H1 (cell line): ENCODE measurements at regions not wholly inside any gene's neighbourhood (a gene's known extent, or its start where the extent isn't known, plus 50 kb on each side); places are given as distances from the start of the nearest gene placed in this dataset.

Source experiments
- CTCF ChIA-PET: fragments of 300-600 bp; sonication (Branson Sonifier 250); formaldehyde crosslinking; loops from one replicate; lab custom pipeline; 2021; ENCODE audit not compliant: partially characterized antibody; lab: Charles Lee
- POLR2A ChIA-PET: fragments of 300-600 bp; sonication (Branson Sonifier 250); formaldehyde crosslinking; loops from one replicate; lab custom pipeline; 2021; ENCODE audit warnings: inconsistent platforms; ENCODE audit not compliant: partially characterized antibody; lab: Charles Lee
- DNase-seq, 2 experiments: peaks; one replicate each; pipeline versions ENCODE4 v3.0.0 to v3.0.0-alpha.2; 2010 to 2022; ENCODE audit warnings: low spot score in 2 of 2, low read depth in 1 of 2, mixed read lengths in 1 of 2
- FAIRE-seq: peaks from 2 replicates; lab custom pipeline; 2011; peaks lifted over from hg19 to GRCh38; lab: Jason Lieb, UNC
- H2AFZ ChIP-seq: 2 replicates; pipeline ENCODE4 v1.8.1; 2012; ENCODE audit warnings: low read length, inconsistent platforms
- H2AK5ac ChIP-seq: 2 replicates; pipeline ENCODE4 v1.6.1; 2013; ENCODE audit warnings: low read depth, low read length
- H2BK120ac ChIP-seq: replicated peaks from 2 replicates; pipeline ENCODE3; 2013; ENCODE audit warnings: low read depth, low read length, inconsistent platforms
- H2BK12ac ChIP-seq: 2 replicates; pipeline ENCODE4 v1.6.1; 2013; ENCODE audit warnings: low read depth, low read length
- H2BK15ac ChIP-seq: 2 replicates; pipeline ENCODE4 v1.6.1; 2013; ENCODE audit warnings: low read length
- H2BK20ac ChIP-seq: 2 replicates; pipeline ENCODE4 v1.6.1; 2013; ENCODE audit warnings: low read length
- H2BK5ac ChIP-seq: 2 replicates; pipeline ENCODE4 v1.6.1; 2013; ENCODE audit warnings: low read depth, low read length
- H3K14ac ChIP-seq: 2 replicates; pipeline ENCODE4 v1.6.1; 2013; ENCODE audit warnings: inconsistent platforms; ENCODE audit not compliant: insufficient read length
- H3K18ac ChIP-seq: 2 replicates; pipeline ENCODE4 v1.6.1; 2013; ENCODE audit warnings: low read length; ENCODE audit errors: extremely low read depth
- H3K23ac ChIP-seq: 2 replicates; pipeline ENCODE4 v1.6.1; 2013; ENCODE audit warnings: inconsistent platforms; ENCODE audit not compliant: insufficient read length
- H3K23me2 ChIP-seq: 2 replicates; pipeline ENCODE4 v1.6.1; 2013; ENCODE audit warnings: low read depth, low read length
- H3K27ac ChIP-seq: 2 replicates; pipeline ENCODE4 v1.6.1; 2011; ENCODE audit warnings: low read depth, low read length, inconsistent platforms
- H3K27me3 ChIP-seq, 4 experiments: replicated peaks in 1 of 4; 1 replicate in 1 of 4; 2 replicates in 3 of 4; pipeline versions ENCODE4 v1.6.1 to v1.8.1; 2011 to 2013; ENCODE audit warnings: low read length in 3 of 4, mild to moderate bottlenecking in 3 of 4, inconsistent platforms in 2 of 4, mixed read lengths in 2 of 4, moderate library complexity in 1 of 4; ENCODE audit not compliant: control insufficient read depth in 3 of 4, insufficient read depth in 3 of 4; ENCODE audit errors: extremely low read depth in 1 of 4
- H3K36me3 ChIP-seq, 4 experiments: 2 replicates each; pipeline versions ENCODE4 v1.6.1 to v1.8.1; 2011 to 2013; ENCODE audit warnings: mild to moderate bottlenecking in 4 of 4, low read length in 3 of 4, moderate library complexity in 2 of 4, control low read depth in 1 of 4, inconsistent platforms in 1 of 4; ENCODE audit not compliant: insufficient read depth in 4 of 4, control insufficient read depth in 2 of 4
- H3K4ac ChIP-seq: replicated peaks from 2 replicates; pipeline ENCODE3; 2013; ENCODE audit warnings: low read length, low read depth, mixed read lengths, inconsistent platforms; ENCODE audit not compliant: insufficient read length
- H3K4me1 ChIP-seq, 4 experiments: replicated peaks in 1 of 4; 1 replicate in 1 of 4; 2 replicates in 3 of 4; pipeline versions ENCODE4 v1.6.1 to v1.8.1; 2011 to 2013; ENCODE audit warnings: low read length in 3 of 4, inconsistent platforms in 2 of 4, mixed read lengths in 1 of 4; ENCODE audit not compliant: insufficient read depth in 4 of 4, control insufficient read depth in 3 of 4
- H3K4me2 ChIP-seq, 2 experiments: 2 replicates each; pipeline versions ENCODE4 v1.6.1 to v1.8.1; 2011 to 2013; ENCODE audit warnings: low read depth in 2 of 2, low read length in 2 of 2, control low read depth in 1 of 2, inconsistent platforms in 1 of 2, mild to moderate bottlenecking in 1 of 2; ENCODE audit not compliant: insufficient read depth in 1 of 2
- H3K4me3 ChIP-seq, 4 experiments: fragments of 200-600, 300-600 bp in 1 of 4; sonication (generic), shearing (Covaris generic), sonication (Bioruptor Twin) in 1 of 4; 2 replicates each; pipeline versions ENCODE4 v1.5.1 to v1.8.1; 2011 to 2016; ENCODE audit warnings: low read length in 4 of 4, low read depth in 3 of 4, control low read depth in 2 of 4, inconsistent platforms in 2 of 4, mild to moderate bottlenecking in 2 of 4, mixed read lengths in 1 of 4, moderate library complexity in 1 of 4; ENCODE audit not compliant: insufficient read depth in 2 of 4; ENCODE audit errors: extremely low read depth in 1 of 4
- H3K56ac ChIP-seq: replicated peaks from 2 replicates; pipeline ENCODE3; 2013; ENCODE audit warnings: low read depth, mild to moderate bottlenecking, mixed read lengths, low read length, inconsistent platforms; ENCODE audit not compliant: insufficient read length
- H3K79me1 ChIP-seq: 2 replicates; pipeline ENCODE4 v1.6.1; 2013; ENCODE audit warnings: low read depth, low read length, control low read depth
- H3K79me2 ChIP-seq, 2 experiments: 2 replicates each; pipeline versions ENCODE4 v1.6.1 to v1.8.1; 2012 to 2013; ENCODE audit warnings: low read length in 2 of 2, mild to moderate bottlenecking in 2 of 2, inconsistent platforms in 1 of 2; ENCODE audit not compliant: insufficient read depth in 2 of 2, control insufficient read depth in 1 of 2
- H3K9ac ChIP-seq, 4 experiments: replicated peaks in 1 of 4; 1 replicate in 1 of 4; 2 replicates in 3 of 4; pipeline versions ENCODE4 v1.6.1 to v1.8.1; 2011 to 2013; ENCODE audit warnings: low read depth in 3 of 4, low read length in 3 of 4, control low read depth in 2 of 4, mild to moderate bottlenecking in 2 of 4, moderate library complexity in 2 of 4, inconsistent platforms in 1 of 4; ENCODE audit errors: extremely low read depth in 1 of 4
- H3K9me3 ChIP-seq, 2 experiments: 2 replicates each; pipeline versions ENCODE4 v1.6.1 to v1.8.1; 2012 to 2013; ENCODE audit warnings: mild to moderate bottlenecking in 2 of 2, moderate library complexity in 2 of 2, control low read depth in 1 of 2, inconsistent platforms in 1 of 2, low read depth in 1 of 2, low read length in 1 of 2, mixed read lengths in 1 of 2; ENCODE audit not compliant: insufficient read depth in 2 of 2
- H4K20me1 ChIP-seq, 2 experiments: replicated peaks in 1 of 2; 2 replicates each; pipeline versions ENCODE3 to v1.8.1; 2011 to 2013; ENCODE audit warnings: inconsistent platforms in 2 of 2, low read length in 2 of 2, mild to moderate bottlenecking in 1 of 2; ENCODE audit not compliant: insufficient read depth in 2 of 2, control insufficient read depth in 1 of 2
- H4K5ac ChIP-seq: 2 replicates; pipeline ENCODE4 v1.6.1; 2013; ENCODE audit warnings: low read length, low read depth, mixed read lengths, inconsistent platforms; ENCODE audit not compliant: insufficient read length
- H4K8ac ChIP-seq: 2 replicates; pipeline ENCODE4 v1.8.0; 2013; ENCODE audit warnings: mild to moderate bottlenecking, moderate library complexity, low read length, inconsistent platforms; ENCODE audit not compliant: insufficient read depth; ENCODE audit errors: extremely low read depth
- H4K91ac ChIP-seq: replicated peaks from 2 replicates; pipeline ENCODE3; 2013; ENCODE audit warnings: low read length, mixed read lengths, inconsistent platforms; ENCODE audit not compliant: insufficient read length
- ASH2L ChIP-seq: fragments of 200-600, 300-600 bp; sonication (generic); IDR thresholded peaks from one replicate; pipeline ENCODE4 v1.7.1; 2017; ENCODE audit warnings: low read length
- BRCA1 ChIP-seq: IDR thresholded peaks from 2 replicates; pipeline ENCODE4 v1.6.1; 2012; ENCODE audit warnings: low read depth, low read length, improper control_type of control experiment
- CBX8 ChIP-seq: fragments of 300-800, 300-1000 bp; sonication (generic); IDR thresholded peaks from 2 replicates; pipeline ENCODE4 v1.7.1; 2016; ENCODE audit warnings: low read depth, low read length, borderline replicate concordance
- NANOG ChIP-seq: IDR thresholded peaks from 2 replicates; pipeline ENCODE4 v1.6.1; 2011; ENCODE audit warnings: low read length, low read depth, mild to moderate bottlenecking, inconsistent platforms; ENCODE audit not compliant: insufficient read depth, poor library complexity, severe bottlenecking
- PHF8 ChIP-seq: fragments of 200-600 bp; sonication (generic); conservative IDR thresholded peaks from 2 replicates; pipeline ENCODE4 v1.7.1; 2012; ENCODE audit warnings: low read depth, mild to moderate bottlenecking, inconsistent platforms, low read length, moderate library complexity
- POLR2A ChIP-seq, 2 experiments: IDR thresholded peaks; 1 replicate in 1 of 2; 2 replicates in 1 of 2; pipeline ENCODE4 v1.6.1; 2011; ENCODE audit warnings: low read depth in 2 of 2, low read length in 2 of 2, mild to moderate bottlenecking in 2 of 2; ENCODE audit errors: control extremely low read depth in 1 of 2
- RAD21 ChIP-seq, 2 experiments: IDR thresholded peaks in 1 of 2; conservative IDR thresholded peaks in 1 of 2; 2 replicates each; pipeline ENCODE4 v1.6.1; 2011; ENCODE audit warnings: low read depth in 2 of 2, low read length in 2 of 2, improper control_type of control experiment in 1 of 2, inconsistent platforms in 1 of 2, mild to moderate bottlenecking in 1 of 2, moderate library complexity in 1 of 2
- RBBP5 ChIP-seq: IDR thresholded peaks from 2 replicates; pipeline ENCODE4 v1.7.1; 2012; ENCODE audit warnings: low read depth, mild to moderate bottlenecking, inconsistent platforms, low read length, moderate library complexity, borderline replicate concordance
- TAF7 ChIP-seq: optimal IDR thresholded peaks from 2 replicates; pipeline ENCODE3; 2011; ENCODE audit warnings: low read depth, mild to moderate bottlenecking, inconsistent platforms, low read length, moderate library complexity, borderline replicate concordance
- TCF12 ChIP-seq: IDR thresholded peaks from 2 replicates; pipeline ENCODE4 v1.6.1; 2011; ENCODE audit warnings: low read depth, mild to moderate bottlenecking, low read length
- TEAD4 ChIP-seq: IDR thresholded peaks from 2 replicates; pipeline ENCODE4 v1.6.1; 2012; ENCODE audit warnings: low read depth, low read length, inconsistent platforms, mixed read lengths
- ZNF274 ChIP-seq: IDR thresholded peaks from 2 replicates; pipeline ENCODE4 v1.7.0; 2012; ENCODE audit warnings: low read length, borderline replicate concordance; ENCODE audit errors: extremely low read depth
- WGBS, 2 experiments: shearing (Covaris generic) in 1 of 2; methylation state at CpG; one replicate each; pipeline versions ENCODE4 v1.1.6 to v1.1.7; 2013 to 2015; ENCODE audit warnings: low lambda C conversion rate in 2 of 2, mixed read lengths in 2 of 2, inconsistent platforms in 1 of 2, low coverage in 1 of 2, missing lambda C conversion rate in 1 of 2; ENCODE audit not compliant: insufficient replicate concordance in 2 of 2, insufficient coverage in 1 of 2, insufficient read length in 1 of 2; ENCODE audit errors: extremely low coverage in 1 of 2, missing lambda C conversion rate in 1 of 2; 5-methylcytosine and 5-hydroxymethylcytosine counted together

- Histone ChIP-seq H2BK120ac (no peak overlapping the region), H3K4me1 (no peaks in the 10 kb centered on the region), H3K27ac (no peak overlapping the region), H3K27me3 (no peaks in the 10 kb centered on the region), H3K36me3 (no peaks in the 10 kb centered on the region), H4K20me1 (no peaks in the 10 kb centered on the region), H2BK20ac (no peak overlapping the region), H3K14ac (no peak overlapping the region), H3K4me3 (no peak overlapping the region), H4K8ac (no peak overlapping the region), H4K5ac (no peak overlapping the region), H3K4me2 (no peak overlapping the region), H3K18ac (no peak overlapping the region), H3K9me3 (no peaks in the 10 kb centered on the region), H2BK5ac (no peak overlapping the region), H2AFZ (no peak overlapping the region), H3K9ac (no peak overlapping the region), H2BK12ac (no peak overlapping the region), H3K56ac (no peak overlapping the region), H3K79me1 (no peaks in the 10 kb centered on the region), H4K91ac (no peak overlapping the region), H3K23me2 (no peaks in the 10 kb centered on the region), H3K23ac (no peak overlapping the region), H2AK5ac (no peak overlapping the region), H3K4ac (no peak overlapping the region), H3K79me2 (no peaks in the 10 kb centered on the region), H2BK15ac (no peak overlapping the region)
- TF ChIP-seq TEAD4: no peak
- no peak for TF ChIP-seq BRCA1
- no peak for TF ChIP-seq NANOG
- no peak for TF ChIP-seq PHF8
- TF ChIP-seq TCF12: no peak
- no peak for TF ChIP-seq RBBP5
- no peak for TF ChIP-seq RAD21 (IDR thresholded peaks at IDR 0.05 in 1 of 2, conservative IDR thresholded peaks at IDR 0.05 in 1 of 2; ENCODE audit: low read depth in 2 of 2, low read length in 2 of 2)
- TF ChIP-seq TAF7: no peak
- no peak for TF ChIP-seq POLR2A (IDR thresholded peaks at IDR 0.05; ENCODE audit: control extremely low read depth in 1 of 2, low read depth in 2 of 2, low read length in 2 of 2)
- no peak for TF ChIP-seq ZNF274
- TF ChIP-seq CBX8: no peak
- TF ChIP-seq ASH2L: no peak
- ChIA-PET POLR2A (no interaction called here), CTCF (no interaction called here)
- WGBS, 2 experiments: 94% methylated on average over 8 of the region's 8 CpGs; no CpG with 5 or more reads in 1 of the 2 experiments
- FAIRE-seq: no peak
- DNase-seq: no peak
Observed at GRCh38 chrX:19256986-19257385, 86.7 kb upstream of the PDHA1 start.
